ENCODE measurements at regions not wholly inside any gene's neighbourhood (a gene's known extent, or its start where the extent isn't known, plus 50 kb on each side); places are given as distances from the start of the nearest gene placed in this dataset.

DNA sequence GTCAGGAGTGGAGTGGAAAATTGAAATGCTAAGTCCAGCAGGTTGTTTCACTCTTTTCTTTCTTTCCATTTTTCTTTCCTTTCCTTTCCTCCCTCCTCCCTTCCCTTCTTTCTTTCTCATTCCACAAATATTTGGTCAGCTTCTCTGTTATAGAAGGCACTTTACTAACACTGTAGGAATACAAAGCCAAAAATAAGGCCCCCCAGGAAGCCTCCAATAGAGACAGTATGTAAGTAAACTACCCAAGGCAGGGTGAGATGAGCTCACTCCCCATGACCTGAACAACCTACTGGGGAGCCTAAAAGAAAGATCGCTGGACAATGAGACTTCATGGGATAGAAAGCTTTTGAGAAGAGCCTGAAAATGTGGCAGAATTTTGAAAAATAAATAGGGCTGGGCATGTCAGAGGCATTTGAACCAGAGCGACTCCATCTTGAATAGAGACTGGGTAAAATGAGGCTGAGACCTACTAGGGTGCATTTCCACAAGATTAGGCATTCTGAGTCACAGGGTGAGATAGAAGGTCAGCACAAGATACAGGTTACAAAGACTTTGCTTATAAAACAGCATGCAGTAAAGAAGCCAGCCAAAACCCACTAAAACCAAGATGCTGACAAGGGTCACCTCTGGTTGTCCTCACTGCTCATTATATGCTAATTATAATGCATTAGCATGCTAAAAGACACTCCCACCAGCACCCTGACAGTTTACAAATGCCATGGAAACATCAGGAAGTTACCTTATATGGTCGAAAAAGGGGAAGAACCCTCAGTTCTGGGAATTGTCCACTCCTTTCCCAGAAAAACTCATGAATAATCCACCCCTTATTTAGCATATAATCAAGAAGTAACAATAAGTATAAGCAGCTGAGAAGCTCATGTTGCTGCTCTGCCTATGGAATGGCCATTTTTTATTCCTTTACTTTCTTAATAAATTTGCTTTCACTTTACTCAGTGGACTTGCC, 158.9 kb upstream of the EGFLAM start:
- intact Hi-C loops (cut with DNase I) = no loop called here
- Histone ChIP-seq H3K4me1 (replicated peaks) (no peaks in the 10 kb centered on the region), H3K27ac (no peak overlapping the region), H3K4me3 (no peak overlapping the region), H3K36me3 (no peaks in the 10 kb centered on the region), H3K9me3 (no peaks in the 10 kb centered on the region), H3K27me3 (replicated peaks; ENCODE audit: insufficient read depth) (no peaks in the 10 kb centered on the region)
- 89% methylated on average over 3 of the region's 3 CpGs for WGBS
- DNase-seq (ENCODE audit: low spot score) = no peak
- TF ChIP-seq, protein P1, sequence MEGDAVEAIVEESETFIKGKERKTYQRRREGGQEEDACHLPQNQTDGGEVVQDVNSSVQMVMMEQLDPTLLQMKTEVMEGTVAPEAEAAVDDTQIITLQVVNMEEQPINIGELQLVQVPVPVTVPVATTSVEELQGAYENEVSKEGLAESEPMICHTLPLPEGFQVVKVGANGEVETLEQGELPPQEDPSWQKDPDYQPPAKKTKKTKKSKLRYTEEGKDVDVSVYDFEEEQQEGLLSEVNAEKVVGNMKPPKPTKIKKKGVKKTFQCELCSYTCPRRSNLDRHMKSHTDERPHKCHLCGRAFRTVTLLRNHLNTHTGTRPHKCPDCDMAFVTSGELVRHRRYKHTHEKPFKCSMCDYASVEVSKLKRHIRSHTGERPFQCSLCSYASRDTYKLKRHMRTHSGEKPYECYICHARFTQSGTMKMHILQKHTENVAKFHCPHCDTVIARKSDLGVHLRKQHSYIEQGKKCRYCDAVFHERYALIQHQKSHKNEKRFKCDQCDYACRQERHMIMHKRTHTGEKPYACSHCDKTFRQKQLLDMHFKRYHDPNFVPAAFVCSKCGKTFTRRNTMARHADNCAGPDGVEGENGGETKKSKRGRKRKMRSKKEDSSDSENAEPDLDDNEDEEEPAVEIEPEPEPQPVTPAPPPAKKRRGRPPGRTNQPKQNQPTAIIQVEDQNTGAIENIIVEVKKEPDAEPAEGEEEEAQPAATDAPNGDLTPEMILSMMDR (IDR thresholded peaks at IDR 0.05) = no peak
- no peak for TF ChIP-seq POLR2AphosphoS5 (IDR thresholded peaks at IDR 0.05)
- TF ChIP-seq POLR2A (IDR thresholded peaks at IDR 0.05) = no peak

DNA sequence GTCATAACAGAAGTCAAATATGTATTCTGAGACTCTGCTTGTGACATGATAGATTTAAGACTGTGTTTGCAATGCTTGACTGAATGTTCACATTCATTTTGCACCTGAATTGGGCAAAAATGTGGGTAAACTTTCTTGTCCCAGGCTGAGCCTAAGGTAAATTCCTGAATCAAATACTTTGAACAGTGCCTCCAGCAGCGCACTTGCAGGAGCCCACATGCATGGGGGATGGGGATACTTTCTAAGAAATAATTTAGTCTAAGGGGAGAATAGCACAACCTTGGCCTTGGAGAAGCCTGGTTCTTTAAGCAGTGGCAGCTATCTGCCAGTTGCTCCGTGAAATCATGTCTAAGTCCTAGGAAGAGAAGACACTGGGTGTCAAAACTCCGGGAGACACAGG, 163.5 kb upstream of the EGFLAM start:
- DNase-seq (ENCODE audit: low spot score) = no peak
- intact Hi-C loops (cut with DNase I) = no loop called here
- WGBS = 70% methylated on average over 3 of the region's 3 CpGs

DNA sequence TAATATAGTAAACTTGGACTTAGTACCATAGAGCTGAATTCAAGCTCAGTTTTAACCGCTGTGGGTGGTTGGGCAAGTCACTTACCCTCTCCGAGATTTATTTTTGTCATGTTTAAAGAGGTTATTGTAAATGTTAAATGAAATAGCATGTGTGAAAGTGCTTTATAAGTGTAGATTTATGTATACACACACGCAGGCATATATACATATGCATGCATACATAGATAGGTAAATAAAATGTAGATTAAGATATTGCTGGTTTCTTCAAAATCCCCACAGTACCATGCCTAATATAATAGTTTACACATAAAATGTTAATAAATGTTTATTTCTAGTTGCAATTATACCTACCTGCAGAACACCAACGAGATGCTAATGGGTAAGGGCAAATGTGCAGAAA, 164.5 kb upstream of the EGFLAM start:
- intact Hi-C loops (cut with DNase I) = no loop called here
- no peak for DNase-seq (ENCODE audit: low spot score)
- Histone ChIP-seq H3K27ac (no peak overlapping the region), H3K4me3 (no peak overlapping the region), H3K9me3 (no peaks in the 10 kb centered on the region), H3K27me3 (replicated peaks; ENCODE audit: insufficient read depth) (no peaks in the 10 kb centered on the region), H3K36me3 (no peaks in the 10 kb centered on the region), H3K4me1 (replicated peaks) (no peaks in the 10 kb centered on the region)
- WGBS = 80% methylated on average over 4 of the region's 4 CpGs
- no peak for TF ChIP-seq POLR2AphosphoS5 (IDR thresholded peaks at IDR 0.05)
- no peak for TF ChIP-seq POLR2A (IDR thresholded peaks at IDR 0.05)
- TF ChIP-seq, protein P1 (IDR thresholded peaks at IDR 0.05) = no peak

More for the DNA sequence above, 163.5 kb upstream of the EGFLAM start:
- H3K9me3 ChIP-seq = no peaks in the 10 kb centered on the region
- no peak overlapping the region for H3K27ac ChIP-seq
- no peak for TF ChIP-seq POLR2AphosphoS5 (IDR thresholded peaks at IDR 0.05)
- TF ChIP-seq, protein P1 (IDR thresholded peaks at IDR 0.05) = no peak
- no peak for TF ChIP-seq POLR2A (IDR thresholded peaks at IDR 0.05)
- H3K27me3 ChIP-seq (replicated peaks; ENCODE audit: insufficient read depth) = no peaks in the 10 kb centered on the region
- no peaks in the 10 kb centered on the region for H3K4me1 ChIP-seq (replicated peaks)
- no peaks in the 10 kb centered on the region for H3K36me3 ChIP-seq
- H3K4me3 ChIP-seq = no peak overlapping the region

DNA sequence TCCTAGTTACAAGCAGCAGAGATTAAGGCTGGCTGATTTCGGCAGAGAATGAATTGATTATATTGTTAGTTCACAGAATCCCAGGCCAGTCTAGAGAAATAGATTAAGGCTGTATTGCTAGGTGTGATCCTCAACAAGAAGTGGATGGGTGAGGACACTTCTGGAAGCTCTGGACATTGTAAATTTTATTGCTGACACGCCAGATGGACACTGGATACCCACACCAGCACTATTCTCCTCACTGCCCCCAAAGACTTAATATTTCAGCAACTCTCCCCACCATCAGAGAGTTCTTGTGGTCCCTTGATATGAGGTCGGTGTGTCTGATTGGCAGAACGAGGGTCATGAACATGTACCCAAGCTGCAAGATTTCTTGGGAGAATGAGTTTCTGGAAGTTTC, 171.6 kb upstream of the EGFLAM start:
- no peak overlapping the region for H3K27ac ChIP-seq
- WGBS = 90% methylated on average over 4 of the region's 4 CpGs
- TF ChIP-seq, protein P1 (IDR thresholded peaks at IDR 0.05) = no peak
- TF ChIP-seq POLR2A (IDR thresholded peaks at IDR 0.05) (no peak), POLR2AphosphoS5 (IDR thresholded peaks at IDR 0.05) (no peak)

More for the DNA sequence above, 171.6 kb upstream of the EGFLAM start:
- H3K9me3 ChIP-seq = no peaks in the 10 kb centered on the region
- H3K4me1 ChIP-seq (replicated peaks) = no peaks in the 10 kb centered on the region
- H3K27me3 ChIP-seq (replicated peaks; ENCODE audit: insufficient read depth) = no peaks in the 10 kb centered on the region
- intact Hi-C loops (cut with DNase I) = no loop called here
- H3K36me3 ChIP-seq = no peaks in the 10 kb centered on the region
- DNase-seq (ENCODE audit: low spot score) = no peak
- H3K4me3 ChIP-seq = no peak overlapping the region
